ENCODE measurements at regions not wholly inside any gene's neighbourhood (a gene's known extent, or its start where the extent isn't known, plus 50 kb on each side); places are given as distances from the start of the nearest gene placed in this dataset.

DNA sequence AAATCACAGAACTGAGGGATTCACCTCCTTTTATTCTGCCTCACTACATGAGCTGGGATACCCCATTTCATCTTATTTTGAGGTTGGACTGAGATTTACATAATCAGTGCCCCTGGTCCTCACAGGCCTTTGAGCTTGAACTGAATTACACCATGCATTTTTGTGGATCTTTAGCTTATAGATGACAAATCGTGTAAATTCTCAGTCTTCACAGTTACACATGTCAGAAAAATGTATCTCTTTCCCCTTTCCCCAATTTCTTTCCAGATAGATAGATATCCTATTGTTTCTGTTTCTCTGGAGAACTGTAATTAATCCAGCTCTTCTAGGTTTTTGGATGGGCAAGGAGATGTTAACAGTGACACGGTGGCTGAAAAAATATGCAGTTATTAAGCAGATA lies 1778.9 kb upstream of the SEL1L start:
- TF ChIP-seq CTCF (IDR thresholded peaks at IDR 0.05; ENCODE audit: borderline replicate concordance, control extremely low read depth, extremely low read depth, insufficient read depth, missing control alignments), result no peak
- no peak for DNase-seq (ENCODE audit: low spot score)
- in situ Hi-C loops (cut with MboI; ENCODE audit: low sequenced_read_pairs, unreplicated experiment), result no loop called here

- TF ChIP-seq CTCF (IDR thresholded peaks at IDR 0.05; ENCODE audit: borderline replicate concordance, control extremely low read depth, extremely low read depth, insufficient read depth, missing control alignments), result no peak
- in situ Hi-C loops (cut with MboI; ENCODE audit: low sequenced_read_pairs, unreplicated experiment), result no loop called here
- DNase-seq (ENCODE audit: low spot score), result no peak
Observed at GRCh38 chr14:83314764-83315163, 1781.1 kb upstream of the SEL1L start.

DNA sequence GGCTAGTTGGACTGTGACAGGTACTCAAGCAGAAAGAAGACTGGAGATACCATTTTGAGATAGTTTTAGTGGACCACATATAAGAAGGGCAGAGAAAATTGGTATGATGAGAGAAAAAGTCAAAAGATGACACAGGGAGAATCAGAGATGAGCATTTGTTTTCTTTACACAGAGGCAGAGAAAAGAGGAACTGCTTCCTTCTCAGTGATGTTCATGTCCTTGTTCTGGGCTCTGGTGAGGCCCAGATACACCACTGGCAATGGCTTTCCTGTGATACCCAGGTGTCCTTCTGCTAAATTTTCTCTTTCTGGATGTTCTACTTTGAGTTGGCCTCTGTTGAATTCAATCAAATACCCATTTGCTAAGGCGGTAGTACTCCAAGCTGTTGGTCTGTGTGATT lies 1782.7 kb upstream of the SEL1L start:
- no peak for TF ChIP-seq CTCF (IDR thresholded peaks at IDR 0.05; ENCODE audit: borderline replicate concordance, control extremely low read depth, extremely low read depth, insufficient read depth, missing control alignments)
- in situ Hi-C loops (cut with MboI; ENCODE audit: low sequenced_read_pairs, unreplicated experiment), result no loop called here
- DNase-seq (ENCODE audit: low spot score), result no peak

DNA sequence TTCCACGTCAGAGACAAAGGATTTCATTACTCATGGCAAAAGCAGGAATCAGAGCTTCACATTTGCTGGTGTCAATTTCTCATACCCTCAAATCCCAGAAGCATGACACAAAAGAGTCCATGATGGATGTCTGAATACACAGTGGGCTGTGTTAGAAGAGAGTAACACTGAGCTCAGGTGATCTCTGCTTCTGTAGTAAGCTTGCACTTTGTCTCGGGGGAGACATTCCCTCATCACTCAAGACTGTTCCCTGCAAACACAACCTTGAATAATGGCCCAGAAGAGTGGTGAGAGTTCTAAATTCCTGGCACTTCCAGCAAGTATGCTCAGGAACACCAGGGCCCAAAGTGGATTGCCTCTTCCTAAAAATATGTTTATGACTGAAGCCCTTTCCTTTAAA lies 1787.2 kb upstream of the SEL1L start:
- no peak for DNase-seq (ENCODE audit: low spot score)

GRCh38 chr14:83331513-83331912 lies 1797.9 kb upstream of the SEL1L start:
- no peak for TF ChIP-seq CTCF (IDR thresholded peaks at IDR 0.05; ENCODE audit: borderline replicate concordance, control extremely low read depth, extremely low read depth, insufficient read depth, missing control alignments)
- no peak for DNase-seq (ENCODE audit: low spot score)
- in situ Hi-C loops (cut with MboI; ENCODE audit: low sequenced_read_pairs, unreplicated experiment), result no loop called here

More for the DNA sequence above, 1787.2 kb upstream of the SEL1L start:
- in situ Hi-C loops (cut with MboI; ENCODE audit: low sequenced_read_pairs, unreplicated experiment), result no loop called here
- no peak for TF ChIP-seq CTCF (IDR thresholded peaks at IDR 0.05; ENCODE audit: borderline replicate concordance, control extremely low read depth, extremely low read depth, insufficient read depth, missing control alignments)

GRCh38 chr14:83342590-83342989 lies 1808.9 kb upstream of the SEL1L start:
- in situ Hi-C loops (cut with MboI; ENCODE audit: low sequenced_read_pairs, unreplicated experiment), result no loop called here
- TF ChIP-seq CTCF (IDR thresholded peaks at IDR 0.05; ENCODE audit: borderline replicate concordance, control extremely low read depth, extremely low read depth, insufficient read depth, missing control alignments), result no peak

GRCh38 chr14:83347874-83348273 lies 1814.2 kb upstream of the SEL1L start:
- DNase-seq (ENCODE audit: low spot score), result no peak
- in situ Hi-C loops (cut with MboI; ENCODE audit: low sequenced_read_pairs, unreplicated experiment), result no loop called here
- no peak for TF ChIP-seq CTCF (IDR thresholded peaks at IDR 0.05; ENCODE audit: borderline replicate concordance, control extremely low read depth, extremely low read depth, insufficient read depth, missing control alignments)

More at GRCh38 chr14:83342590-83342989, 1808.9 kb upstream of the SEL1L start:
- no peak for DNase-seq (ENCODE audit: low spot score)

Data from GM13976 (cell line).